Ishikawa (cell line): ENCODE measurements at regions not wholly inside any gene's neighbourhood (a gene's known extent, or its start where the extent isn't known, plus 50 kb on each side); places are given as distances from the start of the nearest gene placed in this dataset.

ENCODE experiments used
- CEBPB ChIP-seq: IDR thresholded peaks from 2 replicates; pipeline ENCODE4 v1.6.1; 2012
- CREB1 ChIP-seq: IDR thresholded peaks from 2 replicates; pipeline ENCODE4 v1.6.1; 2012; ENCODE audit warnings: low read depth
- EGR1 ChIP-seq: IDR thresholded peaks from 2 replicates; pipeline ENCODE4 v1.6.1; 2012
- EP300 ChIP-seq: IDR thresholded peaks from 2 replicates; pipeline ENCODE4 v1.6.1; 2012; ENCODE audit warnings: borderline replicate concordance
- FOXM1 ChIP-seq: IDR thresholded peaks from 2 replicates; pipeline ENCODE4 v1.6.1; 2012; ENCODE audit warnings: low read depth, borderline replicate concordance
- MAX ChIP-seq: IDR thresholded peaks from 2 replicates; pipeline ENCODE4 v1.6.1; 2012
- NFIC ChIP-seq: IDR thresholded peaks from 2 replicates; pipeline ENCODE4 v1.6.1; 2012
- RAD21 ChIP-seq: IDR thresholded peaks from 2 replicates; pipeline ENCODE4 v1.6.1; 2012; ENCODE audit warnings: low read depth
- REST ChIP-seq: IDR thresholded peaks from 2 replicates; pipeline ENCODE4 v1.6.1; 2012; ENCODE audit warnings: low read depth, mild to moderate bottlenecking
- TAF1 ChIP-seq: IDR thresholded peaks from 2 replicates; pipeline ENCODE4 v1.6.1; 2012; ENCODE audit warnings: low read depth, mild to moderate bottlenecking
- TCF12 ChIP-seq: IDR thresholded peaks from 2 replicates; pipeline ENCODE4 v1.6.1; 2012; ENCODE audit warnings: low read depth
- TEAD4 ChIP-seq: IDR thresholded peaks from 2 replicates; pipeline ENCODE4 v1.6.1; 2012
- USF1 ChIP-seq: IDR thresholded peaks from 2 replicates; pipeline ENCODE4 v1.6.1; 2012
- YY1 ChIP-seq: IDR thresholded peaks from 2 replicates; pipeline ENCODE4 v1.6.1; 2012; ENCODE audit warnings: low read depth
- ZBTB7A ChIP-seq: IDR thresholded peaks from 2 replicates; pipeline ENCODE4 v1.6.1; 2012; ENCODE audit warnings: low read depth

GRCh38 chr20:57786304-57786932 lies 76.6 kb upstream of the PMEPA1 start:
- TF ChIP-seq TAF1 (no peak), REST (no peak), FOXM1 (no peak), NFIC (no peak)

GRCh38 chr20:57785720-57786119 lies 75.9 kb upstream of the PMEPA1 start:
- no peak for TF ChIP-seq TEAD4
- no peak for TF ChIP-seq CEBPB
- TF ChIP-seq ZBTB7A: no peak
- TF ChIP-seq TAF1: no peak
- no peak for TF ChIP-seq CREB1
- TF ChIP-seq USF1: no peak
- TF ChIP-seq EGR1: no peak
- TF ChIP-seq TCF12: no peak
- TF ChIP-seq FOXM1: no peak
- no peak for TF ChIP-seq MAX
- no peak for TF ChIP-seq YY1
- no peak for TF ChIP-seq NFIC
- TF ChIP-seq REST: no peak
- no peak for TF ChIP-seq EP300
- TF ChIP-seq RAD21: no peak

- TF ChIP-seq RAD21 (no peak), FOXM1 (no peak), YY1 (no peak), TAF1 (no peak), MAX (no peak), TEAD4 (no peak), ZBTB7A (no peak), NFIC (no peak), CREB1 (no peak), CEBPB (no peak), REST (no peak), TCF12 (no peak), EP300 (no peak), EGR1 (no peak), USF1 (no peak)
Measured at GRCh38 chr20:57785061-57785460, 75.2 kb upstream of the PMEPA1 start.

- TF ChIP-seq EGR1 (no peak), YY1 (no peak), MAX (no peak), TAF1 (no peak), TCF12 (no peak), TEAD4 (no peak), EP300 (no peak), CREB1 (no peak), RAD21 (no peak), USF1 (no peak), CEBPB (no peak), FOXM1 (no peak), ZBTB7A (no peak), NFIC (no peak), REST (no peak)
Measured at GRCh38 chr20:57783956-57784837, 74.4 kb upstream of the PMEPA1 start.
